K562 (cell line): ENCODE measurements at regions not wholly inside any gene's neighbourhood (a gene's known extent, or its start where the extent isn't known, plus 50 kb on each side); places are given as distances from the start of the nearest gene placed in this dataset.

Experiments
- REST ChIP-seq, 2 experiments: fragments of 450-650 bp; formaldehyde crosslinking in 1 of 2; IDR thresholded peaks; 2 replicates each; pipeline versions ENCODE4 v1.4.0 to v1.6.1; 2014 to 2020; ENCODE audit warnings: mild to moderate bottlenecking in 2 of 2, borderline replicate concordance in 1 of 2, low read depth in 1 of 2
- ZNF316 ChIP-seq: fragments of 450-650 bp; IDR thresholded peaks from 2 replicates; pipeline ENCODE4 v1.6.1; 2016

GRCh38 chr2:236343400-236344161 is 79.4 kb upstream of the ASB18 start (continued):
- TF ChIP-seq REST (IDR thresholded peaks at IDR 0.05; ENCODE audit: borderline replicate concordance), result peak; percentile 11; the same call in 1 of the 2 replicates
- TF ChIP-seq REST (CRISPR knock-in tag; IDR thresholded peaks at IDR 0.05; ENCODE audit: low read depth), result no peak
- TF ChIP-seq ZNF316, result 0 out of 2 replicates have a peak, but pooled peaks have one; percentile 4
